ENCODE measurements at regions not wholly inside any gene's neighbourhood (a gene's known extent, or its start where the extent isn't known, plus 50 kb on each side); places are given as distances from the start of the nearest gene placed in this dataset.

- H3K27ac ChIP-seq = no peak overlapping the region
- no peaks in the 10 kb centered on the region for H3K27me3 ChIP-seq
- 85 to 90% methylated on average over 2 of the region's 2 CpGs for WGBS, 2 donors
- no peaks in the 10 kb centered on the region for H3K4me1 ChIP-seq
- H3K9me3 ChIP-seq = no peaks in the 10 kb centered on the region
- intact Hi-C loops (cut with DNase I) = no loop called here
- H3K4me3 ChIP-seq = no peak overlapping the region
- TF ChIP-seq POLR2A (IDR thresholded peaks at IDR 0.05) (no peak), EP300 (IDR thresholded peaks at IDR 0.05) (no peak), POLR2AphosphoS5 (IDR thresholded peaks at IDR 0.05) (no peak), CTCF (IDR thresholded peaks at IDR 0.05) (no peak)
- no peak for DNase-seq
- H3K36me3 ChIP-seq = no peaks in the 10 kb centered on the region
These were observed 365.4 kb upstream of the ATP2B1 start for GRCh38 chr12:90074086-90074485.

DNA sequence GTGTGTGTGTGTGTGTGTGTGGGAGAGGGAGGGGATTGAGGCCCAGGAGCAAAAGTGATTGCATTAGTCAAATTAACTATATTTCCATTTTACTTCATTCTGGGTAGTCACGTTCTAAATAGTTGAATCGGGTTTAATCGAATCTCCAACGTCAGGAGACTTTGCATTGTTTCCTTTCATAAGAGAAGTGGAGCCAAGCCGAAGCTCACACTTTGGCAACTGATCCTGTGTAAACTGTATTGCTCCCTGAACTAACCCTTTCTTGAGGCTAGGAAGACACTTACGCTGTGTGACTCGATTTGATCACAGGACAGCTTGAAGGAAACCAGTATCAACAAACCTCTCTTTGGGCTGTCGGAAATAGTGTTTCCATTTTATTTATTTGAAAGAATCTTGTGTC is 363.4 kb upstream of the ATP2B1 start:
- DNase-seq = no peak
- no peak for TF ChIP-seq POLR2AphosphoS5 (IDR thresholded peaks at IDR 0.05)
- TF ChIP-seq EP300 (IDR thresholded peaks at IDR 0.05) = no peak
- TF ChIP-seq CTCF (IDR thresholded peaks at IDR 0.05) = no peak
- no peak for TF ChIP-seq POLR2A (IDR thresholded peaks at IDR 0.05)
- H3K36me3 ChIP-seq = no peaks in the 10 kb centered on the region
- no peak overlapping the region for H3K4me3 ChIP-seq
- no peaks in the 10 kb centered on the region for H3K9me3 ChIP-seq
- no peak overlapping the region for H3K27ac ChIP-seq
- H3K4me1 ChIP-seq = no peaks in the 10 kb centered on the region
- 80 to 87% methylated on average over 8 of the region's 8 CpGs for WGBS, 2 donors
- H3K27me3 ChIP-seq = no peaks in the 10 kb centered on the region
- intact Hi-C loops (cut with DNase I) = no loop called here

DNA sequence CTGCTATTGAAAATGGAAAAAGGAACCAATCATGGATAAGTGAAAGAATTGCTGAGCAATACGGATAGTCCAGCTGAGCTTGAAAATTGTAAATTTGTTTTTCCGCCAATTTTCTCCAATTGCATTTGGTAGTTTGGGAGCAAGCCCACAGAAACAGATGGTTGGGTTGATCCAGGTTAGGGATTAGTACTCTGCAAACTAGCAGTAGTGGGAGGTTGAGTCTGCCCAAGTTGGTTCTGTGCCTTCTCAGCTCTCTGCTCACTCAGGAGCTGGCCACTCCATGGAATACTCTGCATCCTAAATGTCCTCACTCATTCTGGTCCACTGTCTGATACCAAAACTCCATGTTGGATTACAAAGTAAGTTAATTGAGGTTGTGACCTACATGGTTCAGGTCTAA is 361.1 kb upstream of the ATP2B1 start:
- Histone ChIP-seq H3K27me3 (no peaks in the 10 kb centered on the region), H3K27ac (no peak overlapping the region), H3K4me1 (peaks cover 0 to 5% (median 0%) of the 10 kb centered on the region in 4 donors), H3K4me3 (no peak overlapping the region), H3K9me3 (no peaks in the 10 kb centered on the region), H3K36me3 (no peaks in the 10 kb centered on the region)
- 97 to 98% methylated on average over 2 of the region's 2 CpGs for WGBS, 2 donors
- no peak for DNase-seq
- TF ChIP-seq CTCF (IDR thresholded peaks at IDR 0.05) (no peak), POLR2A (IDR thresholded peaks at IDR 0.05) (no peak), EP300 (IDR thresholded peaks at IDR 0.05) (no peak), POLR2AphosphoS5 (IDR thresholded peaks at IDR 0.05) (no peak)
- intact Hi-C loops (cut with DNase I) = no loop called here

GRCh38 chr12:90067791-90068190 is 359.2 kb upstream of the ATP2B1 start:
- no peak for DNase-seq
- Histone ChIP-seq H3K36me3 (no peaks in the 10 kb centered on the region), H3K27me3 (no peaks in the 10 kb centered on the region), H3K4me3 (no peak overlapping the region), H3K27ac (no peak overlapping the region), H3K4me1 (peaks cover 0 to 9% (median 0%) of the 10 kb centered on the region in 4 donors), H3K9me3 (no peaks in the 10 kb centered on the region)
- 80 to 87% methylated on average over 1 of the region's 1 CpG for WGBS, 2 donors
- TF ChIP-seq POLR2A (IDR thresholded peaks at IDR 0.05) = no peak
- no peak for TF ChIP-seq POLR2AphosphoS5 (IDR thresholded peaks at IDR 0.05)
- no peak for TF ChIP-seq CTCF (IDR thresholded peaks at IDR 0.05)
- TF ChIP-seq EP300 (IDR thresholded peaks at IDR 0.05) = no peak
- intact Hi-C loops (cut with DNase I) = no loop called here

Measured in sigmoid colon (tissue), 6 donors.